ENCODE measurements at regions not wholly inside any gene's neighbourhood (a gene's known extent, or its start where the extent isn't known, plus 50 kb on each side); places are given as distances from the start of the nearest gene placed in this dataset.

- Histone ChIP-seq H3K4me2 (ENCODE audit: control insufficient read depth, extremely low read depth, insufficient read depth, low read depth, low read length) (no peak overlapping the region), H3K27me3 (ENCODE audit: control insufficient read depth, extremely low read depth, insufficient read depth, low read length) (peaks cover 5% of the 10 kb centered on the region), H3K9ac (ENCODE audit: control insufficient read depth, extremely low read depth, insufficient read depth, low read length) (no peak overlapping the region), H3K9me3 (ENCODE audit: control insufficient read depth, low read depth, low read length) (no peaks in the 10 kb centered on the region), H3K79me2 (ENCODE audit: control insufficient read depth, insufficient read depth, low read length) (no peaks in the 10 kb centered on the region), H4K20me1 (ENCODE audit: control insufficient read depth, extremely low read depth, insufficient read depth, low read length) (no peaks in the 10 kb centered on the region), H3K4me3 (ENCODE audit: control insufficient read depth in 2 of 3, extremely low read depth in 1 of 3, insufficient read depth in 2 of 3, low read depth in 1 of 3, low read length in 3 of 3) (no peak overlapping the region), H3K27ac (ENCODE audit: control insufficient read depth, insufficient read depth, low read length) (no peak overlapping the region), H2AFZ (ENCODE audit: control insufficient read depth, low read length) (no peak overlapping the region), H3K36me3 (ENCODE audit: control insufficient read depth in 2 of 2, extremely low read depth in 1 of 2, insufficient read depth in 2 of 2, low read length in 2 of 2) (no peaks in the 10 kb centered on the region), H3K4me1 (ENCODE audit: control insufficient read depth, extremely low read depth, insufficient read depth, low read length) (no peaks in the 10 kb centered on the region), H3K9me1 (ENCODE audit: control insufficient read depth, extremely low read depth, insufficient read depth, low read length) (no peaks in the 10 kb centered on the region)
- DNase-seq (ENCODE audit: low read depth, low spot score) = no peak
- FAIRE-seq = no peak
- TF ChIP-seq CTCF (optimal IDR thresholded peaks at IDR 0.05 in 1 of 3, IDR thresholded peaks at IDR 0.05 in 1 of 3, conservative IDR thresholded peaks at IDR 0.05 in 1 of 3; ENCODE audit: extremely low read depth in 1 of 3, insufficient read depth in 2 of 3, low read length in 3 of 3) (no peak), EZH2 (IDR thresholded peaks at IDR 0.05; ENCODE audit: low read length) (no peak)
- dilution Hi-C loops (cut with MboI; ENCODE audit: extremely low pct_ligation_motif_present, low sequenced_read_pairs) = no loop called here
Observed at GRCh38 chr5:133680830-133681565, 68.7 kb upstream of the FSTL4 start.

- no peak overlapping the region for H3K9ac ChIP-seq (ENCODE audit: control insufficient read depth, extremely low read depth, insufficient read depth, low read length)
- FAIRE-seq (no peak), DNase-seq (ENCODE audit: low read depth, low spot score) (no peak)
- H3K79me2 ChIP-seq (ENCODE audit: control insufficient read depth, insufficient read depth, low read length) = no peaks in the 10 kb centered on the region
- no peaks in the 10 kb centered on the region for H3K36me3 ChIP-seq (ENCODE audit: control insufficient read depth in 2 of 2, extremely low read depth in 1 of 2, insufficient read depth in 2 of 2, low read length in 2 of 2)
- dilution Hi-C loops (cut with MboI; ENCODE audit: extremely low pct_ligation_motif_present, low sequenced_read_pairs) = no loop called here
- no peaks in the 10 kb centered on the region for H3K9me1 ChIP-seq (ENCODE audit: control insufficient read depth, extremely low read depth, insufficient read depth, low read length)
- no peak overlapping the region for H3K4me3 ChIP-seq (ENCODE audit: control insufficient read depth in 2 of 3, extremely low read depth in 1 of 3, insufficient read depth in 2 of 3, low read depth in 1 of 3, low read length in 3 of 3)
- H3K4me2 ChIP-seq (ENCODE audit: control insufficient read depth, extremely low read depth, insufficient read depth, low read depth, low read length) = no peak overlapping the region
- H3K9me3 ChIP-seq (ENCODE audit: control insufficient read depth, low read depth, low read length) = no peaks in the 10 kb centered on the region
- H4K20me1 ChIP-seq (ENCODE audit: control insufficient read depth, extremely low read depth, insufficient read depth, low read length) = no peaks in the 10 kb centered on the region
- H3K27me3 ChIP-seq (ENCODE audit: control insufficient read depth, extremely low read depth, insufficient read depth, low read length) = peaks cover 5% of the 10 kb centered on the region
- H3K27ac ChIP-seq (ENCODE audit: control insufficient read depth, insufficient read depth, low read length) = no peak overlapping the region
- TF ChIP-seq CTCF (optimal IDR thresholded peaks at IDR 0.05 in 1 of 3, IDR thresholded peaks at IDR 0.05 in 1 of 3, conservative IDR thresholded peaks at IDR 0.05 in 1 of 3; ENCODE audit: extremely low read depth in 1 of 3, insufficient read depth in 2 of 3, low read length in 3 of 3) (no peak), EZH2 (IDR thresholded peaks at IDR 0.05; ENCODE audit: low read length) (no peak)
- no peaks in the 10 kb centered on the region for H3K4me1 ChIP-seq (ENCODE audit: control insufficient read depth, extremely low read depth, insufficient read depth, low read length)
- H2AFZ ChIP-seq (ENCODE audit: control insufficient read depth, low read length) = no peak overlapping the region
Observed at GRCh38 chr5:133679534-133679933, 67.2 kb upstream of the FSTL4 start.
